ES-I3 (cell line): ENCODE measurements at regions not wholly inside any gene's neighbourhood (a gene's known extent, or its start where the extent isn't known, plus 50 kb on each side); places are given as distances from the start of the nearest gene placed in this dataset.

Experiments used
- H3K36me3 ChIP-seq: 2 replicates; pipeline ENCODE4 v1.6.1; 2013; ENCODE audit warnings: mild to moderate bottlenecking, low read length, control low read depth, moderate library complexity; ENCODE audit not compliant: insufficient read depth
- H3K4me1 ChIP-seq: 2 replicates; pipeline ENCODE4 v1.6.1; 2013; ENCODE audit warnings: mild to moderate bottlenecking, control low read depth, low read length; ENCODE audit not compliant: insufficient read depth
- H3K9ac ChIP-seq: 2 replicates; pipeline ENCODE4 v1.6.1; 2013; ENCODE audit warnings: low read depth, mild to moderate bottlenecking, low read length, moderate library complexity
- H3K9me3 ChIP-seq: 2 replicates; pipeline ENCODE4 v1.6.1; 2013; ENCODE audit warnings: mild to moderate bottlenecking, low read length, moderate library complexity; ENCODE audit not compliant: control insufficient read depth, insufficient read depth

DNA sequence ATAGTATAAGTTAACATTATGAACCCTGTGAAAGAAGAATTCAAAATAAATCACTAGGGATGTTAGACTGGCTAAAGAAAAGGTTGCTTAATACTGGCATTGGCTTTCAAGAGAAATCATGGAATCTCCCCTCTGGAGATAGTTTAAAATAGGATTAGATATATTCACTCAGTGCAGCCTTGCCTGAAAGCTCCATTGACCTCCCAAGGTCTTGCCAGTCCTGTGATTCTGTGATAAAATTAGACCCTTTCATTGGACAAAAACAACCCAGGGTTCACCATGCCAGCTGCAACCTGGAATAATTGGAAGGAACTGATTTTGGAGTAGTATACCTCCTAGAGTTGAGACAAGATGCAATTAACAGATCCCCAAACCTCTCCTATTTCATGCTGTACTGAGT lies 588.1 kb upstream of the MEF2C start:
- Histone ChIP-seq H3K36me3 (no peaks in the 10 kb centered on the region), H3K4me1 (no peaks in the 10 kb centered on the region), H3K9ac (no peak overlapping the region), H3K9me3 (no peaks in the 10 kb centered on the region)

DNA sequence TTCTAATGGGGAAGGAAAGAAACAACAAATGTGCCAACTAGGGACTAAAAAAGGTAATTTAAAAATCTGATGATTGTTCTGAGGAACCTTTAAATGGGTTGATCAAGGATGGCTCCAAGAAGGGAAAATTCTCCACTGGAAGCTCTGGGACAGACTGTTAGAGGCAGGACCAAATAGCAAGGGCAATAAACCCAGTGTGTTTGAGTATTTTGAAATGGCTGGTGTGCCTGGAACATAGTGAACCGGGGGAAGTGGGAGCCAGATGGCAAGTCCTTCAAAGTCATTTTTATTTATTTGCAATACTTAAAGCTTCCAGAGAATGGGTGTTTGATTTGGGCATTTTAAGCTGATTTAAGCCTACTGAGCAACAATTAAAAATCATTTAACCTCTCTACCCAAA lies 587.7 kb upstream of the MEF2C start:
- H3K9me3 ChIP-seq: no peaks in the 10 kb centered on the region
- no peaks in the 10 kb centered on the region for H3K4me1 ChIP-seq
- no peak overlapping the region for H3K9ac ChIP-seq
- H3K36me3 ChIP-seq: no peaks in the 10 kb centered on the region

DNA sequence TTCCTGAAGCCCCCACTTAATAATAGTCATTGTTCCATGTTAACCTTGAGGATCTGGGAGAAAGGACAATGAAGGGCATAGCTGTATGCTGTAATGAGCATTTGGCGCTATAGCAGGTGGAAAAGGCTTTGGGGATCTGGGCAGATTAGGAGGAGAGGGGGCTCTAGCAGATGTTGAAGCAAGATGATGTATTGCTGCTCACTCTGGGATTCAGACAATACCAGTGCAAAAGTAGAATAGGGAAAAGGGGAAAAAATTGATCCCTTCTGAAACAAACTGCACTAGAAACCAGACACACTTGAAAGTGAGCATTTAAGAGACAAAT lies 575.3 kb upstream of the MEF2C start:
- no peaks in the 10 kb centered on the region for H3K36me3 ChIP-seq
- H3K9ac ChIP-seq: no peak overlapping the region
- no peaks in the 10 kb centered on the region for H3K4me1 ChIP-seq
- no peaks in the 10 kb centered on the region; the same call in 1 of the 2 replicates for H3K9me3 ChIP-seq

DNA sequence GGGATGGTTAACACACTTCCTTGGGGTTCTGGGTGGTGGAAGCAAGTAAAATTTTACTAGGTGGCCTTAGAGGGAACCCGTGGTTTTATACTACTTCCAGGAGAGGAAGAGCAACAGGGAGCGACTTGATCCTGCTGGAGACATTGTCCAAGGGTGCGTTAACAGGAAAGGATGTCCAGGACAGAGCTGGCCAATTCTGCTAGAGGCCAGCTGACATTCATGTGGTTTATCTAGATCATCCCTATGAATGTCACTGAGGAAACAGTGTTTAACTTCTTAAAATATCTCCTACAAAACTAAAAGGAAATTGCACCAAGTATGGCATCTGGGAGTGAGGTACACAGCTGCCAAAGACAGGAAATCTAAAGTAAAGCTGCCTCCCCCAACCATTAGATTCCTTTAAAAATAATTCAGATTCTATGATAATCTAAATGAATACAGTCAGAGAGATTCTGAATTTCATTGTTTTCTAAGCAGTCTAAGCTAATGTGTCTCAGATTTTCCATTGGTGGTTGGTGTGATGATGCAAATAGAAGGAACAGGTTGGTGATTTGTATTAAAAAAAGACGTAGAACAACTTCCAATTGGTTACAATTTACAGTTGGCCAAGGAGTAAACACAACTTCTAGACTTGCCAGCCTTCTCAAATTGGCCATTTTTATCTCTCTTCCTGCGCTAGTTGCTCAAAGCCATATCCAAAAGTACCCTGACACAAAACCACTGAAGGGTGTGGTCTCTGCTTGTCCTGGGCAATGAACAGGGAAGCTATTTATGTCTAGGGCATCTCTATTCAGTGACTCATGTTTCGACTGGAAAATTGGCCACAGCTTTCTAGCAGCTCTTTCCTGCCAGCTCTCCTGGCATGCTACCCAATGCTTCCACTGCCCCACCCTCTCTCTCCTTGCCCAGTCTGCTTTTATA lies 574.7 kb upstream of the MEF2C start:
- no peaks in the 10 kb centered on the region for H3K36me3 ChIP-seq
- no peak overlapping the region for H3K9ac ChIP-seq
- no peaks in the 10 kb centered on the region for H3K4me1 ChIP-seq
- H3K9me3 ChIP-seq: no peaks in the 10 kb centered on the region; the same call in 1 of the 2 replicates

DNA sequence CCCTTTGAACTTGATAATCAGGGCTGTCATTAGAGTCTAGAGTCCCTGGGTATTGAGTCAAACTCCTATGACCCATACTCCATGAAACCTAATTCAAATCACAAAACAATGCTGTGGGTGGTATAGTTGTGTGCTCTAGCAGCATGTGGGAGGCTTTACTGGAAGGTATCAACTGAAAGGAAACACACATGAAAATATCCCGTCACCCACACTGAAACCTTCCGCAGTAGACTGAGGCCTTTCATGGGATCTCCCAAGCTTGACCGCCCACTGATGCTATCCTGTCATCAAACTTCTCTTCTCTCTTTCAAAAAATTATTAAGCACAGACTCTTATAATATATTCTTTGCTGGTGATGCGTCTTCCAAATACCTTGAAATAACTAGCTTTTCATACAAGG lies 569.1 kb upstream of the MEF2C start:
- Histone ChIP-seq H3K9ac (no peak overlapping the region), H3K36me3 (no peaks in the 10 kb centered on the region), H3K4me1 (peaks cover 19% of the 10 kb centered on the region; the same call in 1 of the 2 replicates), H3K9me3 (no peaks in the 10 kb centered on the region; the same call in 1 of the 2 replicates)

DNA sequence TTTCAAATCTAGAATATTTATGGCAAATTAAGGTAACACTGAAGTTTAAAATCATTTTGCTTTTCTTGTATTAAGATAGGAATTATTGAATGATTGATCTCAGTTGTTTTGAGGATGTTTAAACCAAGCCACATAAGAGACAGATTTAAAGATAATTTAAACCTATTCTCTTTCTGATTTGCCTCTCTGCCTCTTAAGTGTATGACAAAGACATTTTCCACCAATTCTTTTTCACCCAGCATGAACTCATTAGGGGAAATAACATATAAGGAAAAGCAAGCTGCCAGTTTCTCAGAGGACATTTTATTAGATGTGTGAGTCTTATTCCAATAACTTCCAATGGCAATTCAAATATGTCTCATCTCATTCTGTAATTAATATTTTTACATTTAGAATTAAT lies 568.3 kb upstream of the MEF2C start:
- Histone ChIP-seq H3K9me3 (no peaks in the 10 kb centered on the region; the same call in 1 of the 2 replicates), H3K9ac (no peak overlapping the region), H3K4me1 (peaks cover 19% of the 10 kb centered on the region; the same call in 1 of the 2 replicates), H3K36me3 (no peaks in the 10 kb centered on the region)

DNA sequence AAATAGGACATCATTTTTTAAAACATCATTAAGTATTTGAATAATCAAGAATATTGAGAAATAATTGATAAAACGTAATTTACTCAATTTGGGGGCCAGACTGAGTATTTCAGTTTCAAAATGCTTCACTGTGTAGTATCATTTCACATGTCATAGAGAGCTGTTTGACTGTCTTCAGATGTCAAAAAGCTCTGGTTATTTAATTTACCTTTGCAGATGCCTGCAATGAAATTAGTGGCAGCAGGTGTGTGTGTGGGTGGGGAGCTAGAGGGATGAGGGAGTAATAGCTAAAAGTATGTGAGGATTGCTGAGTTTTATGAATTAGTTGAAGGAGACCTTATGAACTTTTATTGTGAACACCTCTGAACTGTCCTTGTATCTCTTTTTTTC lies 567.2 kb upstream of the MEF2C start:
- Histone ChIP-seq H3K9me3 (no peaks in the 10 kb centered on the region; the same call in 1 of the 2 replicates), H3K36me3 (no peaks in the 10 kb centered on the region), H3K9ac (no peak overlapping the region), H3K4me1 (peaks cover 19% of the 10 kb centered on the region; the same call in 1 of the 2 replicates)

DNA sequence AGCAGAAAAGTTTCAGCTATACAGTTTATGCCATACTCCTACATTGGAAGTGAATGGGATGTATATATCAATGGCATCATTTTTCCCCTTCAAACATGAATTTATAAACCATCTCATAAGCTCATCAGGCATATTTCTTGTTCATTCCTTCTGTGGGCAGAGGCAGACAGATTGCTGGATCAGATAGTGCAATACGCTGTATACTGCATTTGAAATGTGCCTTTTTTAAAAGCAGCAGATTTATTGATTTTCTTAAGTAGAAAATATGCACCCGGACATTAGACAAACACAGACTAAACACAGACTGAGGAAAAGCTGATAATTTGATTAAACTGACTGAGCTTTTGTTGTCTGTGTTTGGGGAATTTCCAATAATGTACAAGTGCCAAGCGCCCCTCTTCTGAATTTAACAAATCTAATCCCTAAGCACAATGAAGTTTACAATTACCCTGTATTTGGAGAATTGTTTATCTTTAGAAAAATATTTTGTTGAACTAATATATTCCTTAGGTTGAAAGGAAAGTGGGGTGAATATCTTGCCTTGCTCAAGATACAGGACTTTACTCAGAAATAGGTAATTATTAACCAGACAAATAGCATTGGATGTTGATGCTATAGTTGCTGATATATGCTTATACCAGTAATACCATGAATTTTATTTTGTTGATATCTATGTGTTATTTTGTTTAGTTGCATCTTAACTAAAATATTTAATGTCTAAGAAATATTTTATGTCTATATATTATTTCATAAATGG lies 566.6 kb upstream of the MEF2C start:
- no peak overlapping the region for H3K9ac ChIP-seq

DNA sequence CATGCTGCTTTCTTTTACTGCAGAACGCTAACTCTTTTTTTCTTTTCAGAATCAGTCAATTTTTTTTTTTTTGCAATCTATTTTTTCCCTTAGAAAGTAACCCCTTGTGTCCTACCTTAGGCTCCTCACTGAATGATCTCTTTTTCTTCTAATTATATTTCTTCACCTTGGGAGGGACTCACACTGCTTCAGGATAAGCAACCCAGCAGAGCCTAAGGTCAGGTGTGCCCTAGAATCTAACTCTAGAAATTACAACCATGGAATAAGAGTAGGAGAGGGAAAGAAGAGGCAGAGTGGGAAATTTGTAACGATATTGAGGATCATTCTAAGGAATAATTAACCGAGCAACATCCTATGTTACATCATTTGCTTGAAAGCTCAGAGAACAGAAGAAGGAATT lies 564.0 kb upstream of the MEF2C start:
- no peaks in the 10 kb centered on the region for H3K9me3 ChIP-seq
- H3K36me3 ChIP-seq: no peaks in the 10 kb centered on the region
- peaks cover 19% of the 10 kb centered on the region; the same call in 1 of the 2 replicates for H3K4me1 ChIP-seq
- H3K9ac ChIP-seq: no peak overlapping the region

More for the DNA sequence above, 566.6 kb upstream of the MEF2C start:
- no peaks in the 10 kb centered on the region for H3K36me3 ChIP-seq
- H3K9me3 ChIP-seq: no peaks in the 10 kb centered on the region
- H3K4me1 ChIP-seq: peaks cover 19% of the 10 kb centered on the region; the same call in 1 of the 2 replicates

DNA sequence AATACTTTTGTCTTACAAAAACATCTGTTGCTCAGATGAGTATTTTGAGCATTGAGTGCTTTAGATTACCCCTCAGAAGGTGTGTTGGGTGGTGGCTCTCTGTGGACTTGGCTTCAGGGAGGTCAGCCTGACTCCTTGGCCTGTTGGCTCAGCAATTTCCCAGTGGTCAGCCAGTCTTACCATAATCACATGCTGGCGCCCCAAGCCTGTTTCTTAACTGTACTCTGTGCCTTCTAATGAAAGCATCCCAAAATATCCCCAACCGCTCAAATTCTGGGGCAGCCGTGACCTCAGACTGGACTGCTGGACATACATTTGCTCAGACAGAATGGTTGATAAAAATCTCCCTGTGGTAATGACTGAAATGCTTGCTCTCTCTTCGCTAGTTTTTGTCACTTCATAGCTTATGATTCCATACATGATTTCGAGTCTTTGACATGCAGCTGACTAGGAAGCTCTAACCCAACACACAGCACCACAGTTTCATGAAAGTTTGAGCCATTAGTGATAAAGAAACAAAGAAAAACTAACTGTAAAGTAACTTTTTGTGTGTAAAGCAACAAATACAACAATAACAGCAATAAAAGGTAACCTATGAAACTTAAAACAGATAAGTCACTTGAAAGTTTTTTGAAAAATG lies 562.2 kb upstream of the MEF2C start:
- peaks cover 14% of the 10 kb centered on the region; the same call in 1 of the 2 replicates for H3K4me1 ChIP-seq
- H3K9me3 ChIP-seq: no peaks in the 10 kb centered on the region
- H3K9ac ChIP-seq: no peak overlapping the region
- no peaks in the 10 kb centered on the region for H3K36me3 ChIP-seq

DNA sequence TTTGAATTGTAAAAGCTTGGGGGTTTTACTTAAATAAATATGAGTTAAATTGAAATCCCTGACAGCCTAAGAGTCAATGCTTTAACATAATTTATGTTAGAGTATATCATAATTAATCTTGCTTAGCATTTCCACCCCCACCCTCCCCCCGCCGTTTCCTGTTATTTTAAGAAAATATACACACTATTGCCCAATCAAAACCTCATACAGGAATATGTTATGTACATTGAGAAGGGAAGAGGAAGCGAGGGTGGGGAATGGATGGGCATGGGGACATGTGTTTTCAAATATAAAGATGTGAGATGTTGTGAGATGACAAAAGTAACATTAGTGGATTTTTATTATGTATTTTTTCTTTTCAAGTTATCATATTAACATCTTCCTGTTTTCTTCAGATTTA lies 561.1 kb upstream of the MEF2C start:
- H3K9ac ChIP-seq: no peak overlapping the region
- H3K4me1 ChIP-seq: peaks cover 13% of the 10 kb centered on the region; the same call in 1 of the 2 replicates
- H3K9me3 ChIP-seq: no peaks in the 10 kb centered on the region
- no peaks in the 10 kb centered on the region for H3K36me3 ChIP-seq

DNA sequence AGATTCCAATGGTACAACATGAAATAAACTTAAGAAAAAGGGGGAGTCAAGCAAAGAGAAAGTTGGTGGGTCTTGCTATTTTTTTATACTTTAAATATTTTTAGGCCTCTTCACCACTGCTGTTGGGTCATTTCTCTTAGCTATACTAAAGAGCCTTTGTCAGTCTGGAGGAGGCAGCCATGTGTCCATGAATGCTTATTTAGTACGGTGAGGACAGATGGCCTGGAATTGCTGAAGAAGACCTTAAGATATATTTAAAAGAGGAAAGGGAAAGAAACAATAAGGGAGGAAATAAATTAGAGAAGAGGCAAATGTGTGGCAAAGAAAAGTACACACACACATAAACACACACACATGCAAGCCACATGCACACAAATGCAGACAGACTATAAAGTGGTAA lies 560.5 kb upstream of the MEF2C start:
- Histone ChIP-seq H3K4me1 (peaks cover 11% of the 10 kb centered on the region; the same call in 1 of the 2 replicates), H3K9ac (no peak overlapping the region), H3K9me3 (no peaks in the 10 kb centered on the region), H3K36me3 (no peaks in the 10 kb centered on the region)

DNA sequence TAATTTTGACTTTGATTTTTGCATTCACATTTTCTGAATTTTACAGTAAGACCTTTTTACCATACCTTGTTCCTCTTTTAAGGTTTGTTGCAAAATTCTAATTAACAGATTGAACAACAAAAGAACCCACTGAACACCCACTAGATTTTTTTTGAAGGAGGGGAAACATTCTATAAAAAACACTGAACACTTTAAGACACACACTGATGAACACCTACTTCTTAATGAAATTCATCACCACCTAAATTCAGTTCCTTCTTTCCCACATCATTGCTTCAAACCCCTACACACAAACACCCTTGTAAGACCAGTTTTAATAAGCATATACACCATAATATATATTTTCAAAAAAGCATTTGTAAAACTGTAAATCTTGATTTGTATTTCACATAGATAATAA lies 559.0 kb upstream of the MEF2C start:
- H3K36me3 ChIP-seq: no peaks in the 10 kb centered on the region
- no peaks in the 10 kb centered on the region for H3K4me1 ChIP-seq
- H3K9me3 ChIP-seq: no peaks in the 10 kb centered on the region
- H3K9ac ChIP-seq: no peak overlapping the region

DNA sequence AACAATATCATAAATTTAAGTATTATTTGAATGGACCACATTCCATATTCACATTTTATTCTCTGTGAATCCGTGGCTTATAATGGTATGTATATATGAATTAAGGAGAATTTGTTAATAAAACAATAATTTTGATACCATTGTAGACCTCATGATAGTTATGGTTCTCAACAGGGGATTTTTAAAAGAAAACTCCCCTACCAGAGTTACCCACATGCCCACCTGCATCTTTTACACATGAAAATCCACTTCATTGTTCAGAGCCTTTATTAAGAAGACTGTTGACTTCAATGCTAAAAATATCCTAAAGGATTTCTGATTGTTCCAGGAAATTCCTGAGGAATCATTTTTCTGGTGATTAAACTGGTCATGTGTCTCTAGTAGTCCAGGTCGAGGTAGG lies 557.7 kb upstream of the MEF2C start:
- H3K9ac ChIP-seq: no peak overlapping the region
- H3K36me3 ChIP-seq: no peaks in the 10 kb centered on the region
- H3K9me3 ChIP-seq: no peaks in the 10 kb centered on the region
- no peaks in the 10 kb centered on the region for H3K4me1 ChIP-seq
